Breast epithelium (tissue), 4 donors: ENCODE measurements at regions not wholly inside any gene's neighbourhood (a gene's known extent, or its start where the extent isn't known, plus 50 kb on each side); places are given as distances from the start of the nearest gene placed in this dataset.

Source experiments
- DNase-seq, 2 donors: peaks; one replicate each; pipeline ENCODE4 v3.0.0-alpha.2; 2019; ENCODE audit warnings: low spot score in 2 of 2
- H3K27ac ChIP-seq, 2 donors: fragments of 200-600 bp; sonication (generic) in 1 of 2; one replicate each; pipeline ENCODE4 v1.5.1; 2016 to 2019; ENCODE audit warnings: mild to moderate bottlenecking in 1 of 2
- H3K27me3 ChIP-seq, 2 donors: fragments of 200-600 bp; sonication (generic) in 1 of 2; one replicate each; pipeline versions ENCODE4 v1.5.1 to v1.6.0; 2017 to 2019; ENCODE audit warnings: control low read depth in 1 of 2, mild to moderate bottlenecking in 1 of 2
- H3K36me3 ChIP-seq: fragments of 200-600 bp; one replicate; pipeline ENCODE4 v1.5.1; 2019
- H3K4me1 ChIP-seq, 2 donors: fragments of 200-600 bp; sonication (generic); one replicate each; pipeline ENCODE4 v1.5.1; 2016 to 2019; ENCODE audit warnings: control low read depth in 1 of 2
- H3K4me3 ChIP-seq, 3 donors: fragments of 200-600 bp; sonication (generic); 1 replicate in 2 of 3; 2 replicates in 1 of 3; pipeline ENCODE4 v1.5.1; 2016 to 2019; ENCODE audit warnings: mild to moderate bottlenecking in 3 of 3, moderate library complexity in 2 of 3
- H3K9me3 ChIP-seq, 2 donors: fragments of 200-600 bp; sonication (generic) in 1 of 2; one replicate each; pipeline ENCODE4 v1.5.1; 2016 to 2019; ENCODE audit warnings: control low read depth in 1 of 2
- POLR2A ChIP-seq: fragments of 450-650 bp; IDR thresholded peaks from one replicate; pipeline ENCODE4 v1.6.1; 2016; ENCODE audit warnings: antibody characterized with exemption, mild to moderate bottlenecking, moderate library complexity
- POLR2AphosphoS5 ChIP-seq, 3 donors: sonication (generic); formaldehyde crosslinking; IDR thresholded peaks; one replicate each; pipeline ENCODE4 v1.6.1; 2017; ENCODE audit warnings: antibody characterized with exemption in 3 of 3
- intact Hi-C: fragments of 100-400 bp; cut with DNase I; formaldehyde crosslinking; loops from one replicate; pipeline ENCODE4 v1.15.1; 2023; ENCODE audit warnings: low total_unique reads
- TF ChIP-seq, protein P1 (sequence below), 3 donors: fragments of 450-650 bp; IDR thresholded peaks; one replicate each; pipeline ENCODE4 v1.5.1; 2016 to 2017; ENCODE audit warnings: antibody characterized with exemption in 3 of 3, mild to moderate bottlenecking in 3 of 3, moderate library complexity in 3 of 3

DNA sequence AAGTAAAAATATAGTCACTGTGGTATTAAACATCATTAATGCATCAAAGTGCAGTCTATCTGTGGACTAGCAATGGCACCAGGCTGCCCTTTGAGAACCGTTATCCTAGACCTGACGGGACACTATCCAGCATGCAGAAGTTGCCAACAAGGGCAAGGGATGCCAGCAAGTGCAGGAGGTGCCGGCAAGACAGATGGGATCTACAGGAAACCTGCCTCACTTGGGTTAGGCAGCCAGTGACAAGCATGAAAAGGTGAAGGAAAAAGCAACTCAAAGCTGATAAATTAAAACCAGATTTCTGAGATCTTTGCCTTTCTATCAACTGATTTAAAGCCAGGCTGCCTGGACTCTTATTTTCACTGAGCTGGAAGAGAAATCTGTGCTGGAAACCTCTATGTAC is 315.2 kb upstream of the PDE4D start:
- DNase-seq = no peak
- Histone ChIP-seq H3K4me3 (no peak overlapping the region), H3K9me3 (no peaks in the 10 kb centered on the region), H3K27me3 (no peaks in the 10 kb centered on the region), H3K27ac (no peak overlapping the region), H3K4me1 (no peaks in the 10 kb centered on the region), H3K36me3 (no peaks in the 10 kb centered on the region)
- intact Hi-C loops = no loop called here
- TF ChIP-seq POLR2A (no peak), POLR2AphosphoS5 (IDR thresholded peaks at IDR 0.05) (no peak)
- TF ChIP-seq, protein P1, sequence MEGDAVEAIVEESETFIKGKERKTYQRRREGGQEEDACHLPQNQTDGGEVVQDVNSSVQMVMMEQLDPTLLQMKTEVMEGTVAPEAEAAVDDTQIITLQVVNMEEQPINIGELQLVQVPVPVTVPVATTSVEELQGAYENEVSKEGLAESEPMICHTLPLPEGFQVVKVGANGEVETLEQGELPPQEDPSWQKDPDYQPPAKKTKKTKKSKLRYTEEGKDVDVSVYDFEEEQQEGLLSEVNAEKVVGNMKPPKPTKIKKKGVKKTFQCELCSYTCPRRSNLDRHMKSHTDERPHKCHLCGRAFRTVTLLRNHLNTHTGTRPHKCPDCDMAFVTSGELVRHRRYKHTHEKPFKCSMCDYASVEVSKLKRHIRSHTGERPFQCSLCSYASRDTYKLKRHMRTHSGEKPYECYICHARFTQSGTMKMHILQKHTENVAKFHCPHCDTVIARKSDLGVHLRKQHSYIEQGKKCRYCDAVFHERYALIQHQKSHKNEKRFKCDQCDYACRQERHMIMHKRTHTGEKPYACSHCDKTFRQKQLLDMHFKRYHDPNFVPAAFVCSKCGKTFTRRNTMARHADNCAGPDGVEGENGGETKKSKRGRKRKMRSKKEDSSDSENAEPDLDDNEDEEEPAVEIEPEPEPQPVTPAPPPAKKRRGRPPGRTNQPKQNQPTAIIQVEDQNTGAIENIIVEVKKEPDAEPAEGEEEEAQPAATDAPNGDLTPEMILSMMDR (IDR thresholded peaks at IDR 0.05) = no peak

DNA sequence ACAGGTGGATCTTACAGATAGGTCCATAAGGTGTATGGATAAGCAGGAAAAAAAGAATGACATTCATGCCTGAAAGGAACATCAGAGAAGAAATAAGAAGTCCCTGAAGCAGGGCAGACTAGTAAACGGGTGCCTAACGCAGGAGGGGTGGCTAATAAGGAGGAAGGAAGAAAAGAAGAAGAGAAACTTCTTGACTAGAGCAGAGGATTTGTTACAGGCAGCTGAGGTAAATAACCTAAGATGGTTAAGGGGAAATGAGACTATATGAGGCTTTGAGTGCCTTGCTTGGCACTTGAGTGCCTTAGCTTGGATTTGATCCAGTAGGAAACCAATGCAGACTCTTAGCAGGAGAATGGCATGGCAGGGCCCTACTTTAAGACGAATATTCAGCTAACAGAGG is 313.5 kb upstream of the PDE4D start:
- Histone ChIP-seq H3K27ac (no peak overlapping the region), H3K9me3 (no peaks in the 10 kb centered on the region), H3K27me3 (no peaks in the 10 kb centered on the region), H3K36me3 (no peaks in the 10 kb centered on the region), H3K4me1 (no peaks in the 10 kb centered on the region), H3K4me3 (no peak overlapping the region)
- TF ChIP-seq, protein P1 (IDR thresholded peaks at IDR 0.05) = no peak
- no peak for TF ChIP-seq POLR2AphosphoS5 (IDR thresholded peaks at IDR 0.05)
- TF ChIP-seq POLR2A = no peak
- DNase-seq = no peak
- intact Hi-C loops = no loop called here

DNA sequence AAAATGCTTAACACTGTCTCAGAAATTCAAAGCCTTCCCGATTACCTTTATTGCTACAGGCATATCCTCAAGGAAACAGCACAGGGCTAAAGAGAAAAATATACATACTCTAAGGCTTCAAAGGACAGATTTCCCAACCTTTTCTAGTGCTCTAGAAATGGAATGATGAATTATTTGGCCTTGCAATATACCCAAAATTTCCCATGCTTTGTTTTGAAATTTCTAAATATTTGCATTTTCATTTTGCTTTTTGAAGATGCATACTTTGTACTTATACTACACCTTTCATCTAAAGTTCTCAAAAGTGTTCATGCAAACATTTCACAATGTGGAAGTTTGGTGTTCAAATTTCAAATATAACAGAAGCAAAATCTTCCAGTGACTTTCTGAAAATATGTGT is 312.7 kb upstream of the PDE4D start:
- H3K27me3 ChIP-seq = no peaks in the 10 kb centered on the region
- H3K9me3 ChIP-seq = no peaks in the 10 kb centered on the region
- no peaks in the 10 kb centered on the region for H3K36me3 ChIP-seq
- H3K4me1 ChIP-seq = no peaks in the 10 kb centered on the region
- TF ChIP-seq, protein P1 (IDR thresholded peaks at IDR 0.05) = no peak
- TF ChIP-seq POLR2A (no peak), POLR2AphosphoS5 (IDR thresholded peaks at IDR 0.05) (no peak)
- intact Hi-C loops = no loop called here
- no peak overlapping the region for H3K4me3 ChIP-seq
- DNase-seq = no peak
- H3K27ac ChIP-seq = no peak overlapping the region

DNA sequence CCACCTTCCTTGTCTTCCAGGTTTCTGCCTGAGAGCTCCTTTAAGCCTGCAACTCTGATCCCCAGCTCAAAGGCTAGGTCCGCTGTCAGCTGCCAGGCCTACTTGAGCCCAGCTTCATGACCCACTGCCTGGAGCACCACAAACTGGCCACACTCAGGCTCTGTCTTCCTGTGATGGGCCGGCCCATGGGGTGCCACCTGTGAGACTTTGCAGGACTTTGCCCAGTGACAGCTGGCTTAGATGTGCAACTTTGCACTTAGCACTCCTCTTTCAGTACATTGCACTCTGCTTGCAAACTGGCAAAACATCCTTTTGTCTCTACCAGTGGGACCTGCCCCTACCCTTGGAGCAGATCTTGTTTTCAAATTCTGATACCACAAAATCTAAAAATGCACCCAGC is 311.5 kb upstream of the PDE4D start:
- Histone ChIP-seq H3K4me1 (no peaks in the 10 kb centered on the region), H3K27ac (no peak overlapping the region), H3K36me3 (no peaks in the 10 kb centered on the region), H3K4me3 (no peak overlapping the region), H3K9me3 (peaks cover 0 to 6% of the 10 kb centered on the region in 2 donors), H3K27me3 (no peaks in the 10 kb centered on the region)
- intact Hi-C loops = no loop called here
- TF ChIP-seq POLR2A (no peak), POLR2AphosphoS5 (IDR thresholded peaks at IDR 0.05) (no peak)
- TF ChIP-seq, protein P1 (IDR thresholded peaks at IDR 0.05) = no peak
- DNase-seq = no peak

DNA sequence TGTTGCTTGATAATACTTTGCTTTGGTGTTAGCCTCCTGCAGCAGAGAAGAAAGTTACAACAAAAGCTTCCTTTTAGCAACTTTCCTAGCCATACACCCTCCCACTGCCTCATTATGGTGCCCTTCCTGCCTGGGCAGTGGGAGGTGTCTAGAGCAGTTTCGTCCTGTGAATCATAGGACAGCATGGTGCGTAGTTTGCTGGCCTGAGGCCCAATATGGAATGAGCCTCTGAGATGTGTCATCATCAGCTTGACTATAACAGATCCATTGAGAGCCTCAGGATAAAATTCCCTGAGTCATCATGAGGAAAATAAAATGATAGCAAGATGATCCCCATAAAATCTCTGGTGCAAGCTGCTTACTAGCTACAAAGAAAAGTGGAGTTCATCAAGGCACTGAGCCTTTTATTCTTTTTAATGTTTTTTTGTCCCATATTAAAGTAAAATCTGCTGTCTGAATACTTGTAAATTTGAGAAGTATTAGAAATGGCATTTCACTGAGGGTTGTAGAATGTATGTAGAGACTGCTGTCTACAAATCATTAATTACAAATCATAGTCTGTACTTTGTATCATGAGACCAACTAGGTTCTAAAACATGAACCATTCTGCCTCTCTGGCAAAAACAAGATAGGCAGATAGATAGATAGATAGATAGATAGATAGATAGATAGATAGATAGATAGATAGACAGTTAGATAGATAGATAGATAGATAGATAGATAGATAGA is 303.0 kb upstream of the PDE4D start:
- TF ChIP-seq, protein P1 (IDR thresholded peaks at IDR 0.05) = no peak
- TF ChIP-seq POLR2AphosphoS5 (IDR thresholded peaks at IDR 0.05) = no peak
- no peak for TF ChIP-seq POLR2A
- intact Hi-C loops = no loop called here
- H3K27ac ChIP-seq = no peak overlapping the region
- H3K4me1 ChIP-seq = no peaks in the 10 kb centered on the region
- H3K36me3 ChIP-seq = no peaks in the 10 kb centered on the region
- H3K27me3 ChIP-seq = no peaks in the 10 kb centered on the region
- no peak overlapping the region for H3K4me3 ChIP-seq
- peaks cover 0 to 6% of the 10 kb centered on the region in 2 donors for H3K9me3 ChIP-seq
- DNase-seq = no peak
